PC-9 (cell line): ENCODE measurements at regions not wholly inside any gene's neighbourhood (a gene's known extent, or its start where the extent isn't known, plus 50 kb on each side); places are given as distances from the start of the nearest gene placed in this dataset.

Experiments used
- CTCF ChIP-seq: fragments of 200-600 bp; sonication (generic); conservative IDR thresholded peaks from 2 replicates; pipeline ENCODE4 v1.6.1; 2017; ENCODE audit warnings: mixed run types, antibody characterized with exemption, mild to moderate bottlenecking, moderate library complexity
- EZH2 ChIP-seq: fragments of 200-600 bp; sonication (generic); IDR thresholded peaks from 2 replicates; pipeline ENCODE4 v1.8.0; 2017; ENCODE audit warnings: antibody characterized with exemption, low read depth

DNA sequence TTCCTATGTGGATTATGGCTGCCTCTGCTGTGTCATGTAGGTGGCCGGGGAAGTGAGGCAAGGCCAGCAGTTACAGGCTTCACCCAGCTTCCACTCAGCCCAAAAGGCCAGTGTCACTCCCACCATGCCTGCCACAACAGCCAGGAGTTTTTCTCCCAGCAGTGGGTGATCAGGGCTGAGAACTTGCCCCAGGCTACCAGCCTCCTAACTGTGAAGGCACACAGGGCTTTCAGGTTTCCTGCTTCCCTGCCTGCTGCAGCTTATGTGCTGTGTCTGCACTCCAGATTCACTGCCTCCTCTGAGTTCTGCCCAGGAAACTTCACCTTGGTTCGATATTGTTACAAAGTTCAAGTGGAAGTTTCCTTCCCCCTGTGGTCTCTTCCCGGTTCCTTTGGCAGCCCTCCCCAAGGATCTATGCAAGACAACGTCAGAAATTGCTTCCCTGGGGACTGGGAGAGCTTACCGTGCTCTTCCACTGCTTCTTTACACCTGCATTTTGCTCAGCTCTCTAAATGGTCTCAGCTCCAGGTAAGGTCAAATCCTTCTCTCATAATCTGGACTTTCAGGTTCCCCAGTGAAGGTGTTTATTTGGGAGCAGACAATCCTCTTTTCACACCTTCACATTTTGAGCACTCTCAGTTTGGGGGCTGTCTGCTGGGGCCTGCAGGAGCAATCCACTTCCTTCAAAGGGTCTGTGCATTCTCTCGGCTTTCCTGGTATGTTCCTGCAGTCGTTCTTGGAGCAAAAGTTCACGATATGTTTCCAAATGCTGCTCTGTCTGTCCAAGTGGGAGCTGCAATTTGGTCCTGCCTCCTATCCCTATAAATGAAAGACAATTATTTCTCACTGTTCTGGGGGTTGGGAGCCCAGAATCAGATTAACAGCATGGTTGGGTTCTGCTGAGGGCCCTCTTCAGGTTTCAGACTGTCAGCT is 1730.1 kb upstream of the PRR20A start:
- no peak for TF ChIP-seq EZH2
- no peak for TF ChIP-seq CTCF
